GM04503 (cell line): ENCODE measurements at regions not wholly inside any gene's neighbourhood (a gene's known extent, or its start where the extent isn't known, plus 50 kb on each side); places are given as distances from the start of the nearest gene placed in this dataset.

Source experiments
- DNase-seq: peaks from one replicate; pipeline ENCODE4 v3.0.0-alpha.2; 2012; ENCODE audit warnings: low read depth

DNA sequence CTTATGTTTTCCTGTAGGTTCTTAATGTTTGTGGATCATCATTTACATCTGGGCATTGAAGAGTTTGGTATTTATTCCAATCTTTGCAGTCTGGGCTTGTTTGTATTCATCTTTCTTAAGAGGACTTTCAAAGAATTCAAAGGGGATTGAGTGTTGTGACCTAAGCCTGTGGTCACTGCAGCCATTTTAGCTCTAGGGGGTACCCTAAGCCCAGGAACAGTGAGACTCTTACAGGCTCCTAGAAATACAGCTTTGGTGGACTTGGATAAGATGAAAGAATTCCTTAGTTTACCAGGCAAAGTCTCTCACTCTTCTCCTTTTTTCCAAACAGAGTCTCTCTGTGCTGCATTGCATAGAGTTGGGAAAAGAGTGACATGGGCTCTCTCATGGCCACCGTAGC, 2539.0 kb upstream of the PCDH20 start:
- DNase-seq: no peak

- DNase-seq: no peak
These were observed 2532.4 kb upstream of the PCDH20 start for GRCh38 chr13:63948045-63948444.

DNA sequence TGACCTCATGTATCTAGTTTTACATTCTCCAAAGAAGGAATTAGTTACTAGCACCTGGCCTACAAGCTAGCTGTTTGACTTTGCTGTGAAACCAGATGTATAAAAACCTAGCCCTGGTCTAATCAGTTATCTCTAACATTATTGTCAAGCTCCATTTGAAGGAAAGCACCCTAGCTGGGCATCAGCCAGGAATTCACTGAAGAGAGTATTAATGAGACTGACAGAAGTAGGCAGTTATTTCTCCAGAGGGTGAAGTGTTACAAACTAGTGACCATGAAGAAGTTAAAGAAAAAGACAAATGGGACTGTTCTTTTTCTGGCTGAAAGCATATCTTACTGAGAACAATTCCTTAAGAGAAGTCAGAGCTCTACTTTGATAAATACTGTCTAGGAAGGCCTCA, 2529.3 kb upstream of the PCDH20 start:
- no peak for DNase-seq

GRCh38 chr13:63942372-63942771, 2526.7 kb upstream of the PCDH20 start:
- no peak for DNase-seq

DNA sequence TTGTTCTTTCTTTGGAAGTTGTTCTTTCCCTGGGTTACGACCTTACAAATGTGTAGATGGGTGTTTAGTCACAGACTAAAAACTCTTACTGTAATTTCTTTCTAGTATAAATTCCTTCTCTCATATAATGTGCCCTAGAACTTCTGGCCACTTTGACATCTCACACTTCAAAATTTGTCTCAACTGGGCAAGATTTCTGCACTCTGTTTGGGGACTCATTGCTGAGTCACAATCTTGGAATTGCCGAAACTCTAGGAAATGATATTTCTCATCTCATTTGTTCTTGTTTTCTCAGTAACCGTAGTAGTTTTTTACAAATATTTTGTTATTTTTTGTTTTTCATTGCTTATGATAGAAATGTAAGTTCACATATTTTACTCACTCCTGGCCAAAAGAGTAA, 2523.2 kb upstream of the PCDH20 start:
- DNase-seq: no peak

DNA sequence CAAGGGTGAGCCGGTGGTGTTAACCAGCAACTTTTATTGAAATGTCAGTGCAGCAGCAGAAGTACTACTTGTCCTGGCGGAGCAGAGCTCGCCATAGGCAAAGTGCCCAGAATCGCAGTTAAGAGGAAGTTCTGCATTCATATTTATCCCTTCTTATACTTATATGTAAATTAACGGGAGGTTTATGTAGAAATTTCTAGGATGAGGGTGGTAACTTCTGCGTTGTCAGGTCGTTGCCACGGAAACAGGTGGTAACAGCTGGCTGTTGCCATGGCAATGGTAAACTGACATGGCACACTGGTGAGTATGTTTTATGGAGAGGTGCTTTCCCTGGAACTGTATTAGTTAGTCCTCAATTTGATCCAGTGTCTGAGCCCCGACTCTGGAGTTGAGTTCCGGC, 2494.9 kb upstream of the PCDH20 start:
- no peak for DNase-seq

GRCh38 chr13:63909726-63910375, 2494.2 kb upstream of the PCDH20 start:
- DNase-seq: no peak

DNA sequence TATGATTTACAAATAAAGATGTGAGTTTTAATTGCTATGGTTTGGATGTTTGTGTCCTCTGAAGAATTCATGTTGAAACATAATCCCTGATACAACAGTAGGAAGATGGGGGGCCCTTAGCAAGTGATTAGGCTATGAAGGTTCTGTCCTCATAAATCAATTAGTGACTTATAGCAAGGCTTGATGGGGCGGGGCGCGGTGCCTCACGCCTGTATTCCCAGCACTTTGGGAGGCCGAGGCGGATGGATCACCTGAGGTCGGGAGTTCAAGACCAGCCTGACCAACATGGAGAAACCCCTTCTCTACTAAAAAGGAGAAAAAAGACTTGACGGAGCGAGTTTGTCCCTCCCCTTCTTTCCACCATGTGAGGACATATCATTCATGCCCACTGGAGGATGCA, 2486.5 kb upstream of the PCDH20 start:
- no peak for DNase-seq

DNA sequence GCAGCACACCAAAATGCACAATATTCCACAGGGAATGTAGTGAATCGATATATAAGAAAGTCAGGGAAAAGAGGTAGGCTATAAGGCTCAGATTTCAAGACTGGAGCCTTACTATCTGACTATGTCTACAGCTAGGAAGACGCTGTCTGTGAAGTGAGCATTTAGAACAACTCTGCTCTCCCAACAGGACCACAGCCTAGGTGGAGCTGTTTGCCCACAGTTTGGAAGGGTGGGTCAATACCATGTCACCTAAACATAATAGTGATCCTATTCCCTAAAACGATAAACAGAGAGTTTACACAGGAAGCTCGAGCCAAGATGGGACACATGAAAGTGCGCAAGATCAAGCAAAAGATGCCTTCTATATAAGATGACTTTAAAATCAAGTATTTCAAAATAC, 2486.0 kb upstream of the PCDH20 start:
- DNase-seq: no peak

DNA sequence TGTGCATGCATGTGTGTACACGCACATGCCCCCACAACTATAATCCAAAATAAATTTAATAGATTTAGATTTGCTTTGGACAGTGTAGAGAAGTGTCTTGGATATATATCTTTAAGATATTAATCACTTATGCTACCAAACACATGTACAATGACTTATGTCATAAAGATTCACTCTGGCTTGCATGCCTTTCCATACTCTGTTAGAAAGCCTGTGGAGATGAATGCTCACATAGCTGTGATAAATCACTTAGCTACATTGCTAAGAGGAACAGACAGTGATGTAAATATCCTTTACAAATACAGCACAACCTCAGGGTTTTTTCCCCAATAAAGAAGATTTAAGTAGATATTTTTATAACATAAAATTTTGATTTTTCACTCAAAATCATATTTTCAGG, 2484.8 kb upstream of the PCDH20 start:
- no peak for DNase-seq

- no peak for DNase-seq
These were observed 2480.7 kb upstream of the PCDH20 start for GRCh38 chr13:63896321-63896720.

GRCh38 chr13:63882052-63882451, 2466.4 kb upstream of the PCDH20 start:
- DNase-seq: no peak

DNA sequence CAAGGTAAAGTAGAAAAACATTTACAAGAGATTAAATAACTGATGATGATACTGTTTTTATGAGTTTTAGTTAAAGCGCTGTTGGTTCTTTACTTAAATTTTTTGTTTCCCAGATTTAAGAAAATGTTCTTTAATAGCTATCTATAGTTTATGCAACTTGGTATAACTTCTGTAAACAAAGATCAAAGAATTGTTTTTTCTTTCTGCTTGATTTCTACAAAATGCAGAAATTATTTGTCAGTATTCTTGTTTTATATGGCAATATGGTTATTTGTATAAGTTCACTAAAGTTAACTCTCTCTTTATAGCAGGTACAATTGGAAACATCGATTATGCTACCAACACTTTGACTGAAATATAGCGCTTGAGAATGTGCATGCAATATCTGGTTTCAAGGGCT, 2465.1 kb upstream of the PCDH20 start:
- no peak for DNase-seq

DNA sequence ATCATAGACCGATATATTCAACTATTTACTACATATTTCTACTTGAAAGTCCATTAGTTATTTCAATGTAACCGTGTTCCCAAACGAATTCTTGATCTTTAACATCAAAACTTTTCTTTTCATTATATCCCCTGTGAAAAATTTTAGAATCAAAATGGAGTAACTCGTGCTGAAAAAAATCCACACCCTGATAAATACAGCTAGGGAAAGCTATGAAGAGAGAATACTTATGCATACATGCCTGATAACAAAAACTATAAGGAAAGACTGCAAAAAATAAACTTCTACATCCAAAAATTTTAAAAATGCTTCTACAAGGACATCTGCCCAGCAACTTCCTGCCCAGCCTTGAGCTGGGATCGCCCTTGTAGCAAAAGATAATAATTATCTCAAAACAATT, 2458.3 kb upstream of the PCDH20 start:
- no peak for DNase-seq

DNA sequence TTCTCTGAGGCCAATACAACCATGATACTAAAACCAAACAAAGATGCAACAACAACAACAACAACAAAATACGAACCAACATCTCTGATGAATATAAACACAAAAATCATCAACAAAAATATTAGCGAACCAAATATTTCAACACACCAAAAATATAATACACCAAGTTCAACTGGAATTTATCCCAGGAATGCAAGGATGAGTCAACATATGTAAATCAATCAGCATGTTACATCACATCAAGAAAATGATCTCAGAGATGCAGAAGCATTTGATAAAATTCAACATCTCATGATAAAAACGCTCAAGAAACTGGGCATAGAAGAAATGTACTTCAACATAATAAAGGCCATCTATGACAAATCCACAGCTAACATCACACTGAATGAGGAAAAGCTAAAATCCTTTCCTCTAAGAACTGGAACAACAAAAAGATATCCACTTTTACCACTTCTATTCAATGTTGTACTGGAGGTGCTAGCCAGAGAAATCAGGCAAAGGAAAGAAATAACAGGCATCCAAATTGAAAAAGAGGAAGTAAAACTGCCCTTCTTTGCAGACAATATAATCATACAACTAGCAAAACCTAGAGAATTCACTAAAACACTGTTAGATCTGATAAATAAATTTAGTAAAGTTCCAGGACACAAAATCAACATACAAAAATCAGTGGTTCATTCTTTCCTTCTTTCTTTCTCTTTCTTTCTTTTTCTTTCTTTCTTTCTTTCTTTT, 2448.7 kb upstream of the PCDH20 start:
- no peak for DNase-seq

GRCh38 chr13:63855457-63856118, 2439.9 kb upstream of the PCDH20 start:
- DNase-seq: no peak

GRCh38 chr13:63853816-63854215, 2438.2 kb upstream of the PCDH20 start:
- no peak for DNase-seq

- no peak for DNase-seq
These were observed 2435.9 kb upstream of the PCDH20 start for GRCh38 chr13:63851526-63851925.

- no peak for DNase-seq
These were observed 2428.4 kb upstream of the PCDH20 start for GRCh38 chr13:63843766-63844699.

DNA sequence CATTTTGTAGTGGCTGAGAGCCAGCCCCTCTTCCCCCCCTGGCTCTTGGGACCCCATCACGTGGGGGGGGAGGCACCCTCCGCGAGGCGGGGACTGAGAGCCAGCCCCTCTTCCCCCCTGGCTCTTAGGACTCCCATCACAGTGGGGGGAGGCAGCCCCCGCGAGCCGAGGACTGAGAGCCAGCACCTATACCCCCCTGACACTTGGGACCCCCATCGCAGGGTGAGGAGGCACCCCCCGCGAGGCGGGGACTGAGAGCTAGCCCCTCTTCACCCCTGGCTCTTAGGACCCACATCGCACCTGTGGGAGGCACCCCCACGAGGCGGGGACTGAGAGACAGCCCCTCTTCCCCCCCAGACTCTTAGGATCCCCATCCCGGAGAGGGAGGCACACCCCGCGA, 2426.5 kb upstream of the PCDH20 start:
- no peak for DNase-seq

GRCh38 chr13:63840551-63841421, 2425.1 kb upstream of the PCDH20 start:
- DNase-seq: no peak
